Peyer's patch (tissue), 4 donors: ENCODE measurements at regions not wholly inside any gene's neighbourhood (a gene's known extent, or its start where the extent isn't known, plus 50 kb on each side); places are given as distances from the start of the nearest gene placed in this dataset.

ENCODE experiments used
- POLR2A ChIP-seq, 2 donors: fragments of 450-650 bp; IDR thresholded peaks; one replicate each; pipeline ENCODE4 v1.5.1; 2017; ENCODE audit warnings: antibody characterized with exemption in 2 of 2, mild to moderate bottlenecking in 2 of 2, moderate library complexity in 2 of 2
- TF ChIP-seq, protein P1 (sequence below), 6 experiments: fragments of 450-650 bp in 4 of 6; fragments of 200-600 bp in 2 of 6; sonication (generic) in 1 of 6; IDR thresholded peaks; one replicate each; pipeline ENCODE4 v1.5.1; 2017 to 2019; ENCODE audit warnings: antibody characterized with exemption in 6 of 6, mild to moderate bottlenecking in 3 of 6, moderate library complexity in 1 of 6

DNA sequence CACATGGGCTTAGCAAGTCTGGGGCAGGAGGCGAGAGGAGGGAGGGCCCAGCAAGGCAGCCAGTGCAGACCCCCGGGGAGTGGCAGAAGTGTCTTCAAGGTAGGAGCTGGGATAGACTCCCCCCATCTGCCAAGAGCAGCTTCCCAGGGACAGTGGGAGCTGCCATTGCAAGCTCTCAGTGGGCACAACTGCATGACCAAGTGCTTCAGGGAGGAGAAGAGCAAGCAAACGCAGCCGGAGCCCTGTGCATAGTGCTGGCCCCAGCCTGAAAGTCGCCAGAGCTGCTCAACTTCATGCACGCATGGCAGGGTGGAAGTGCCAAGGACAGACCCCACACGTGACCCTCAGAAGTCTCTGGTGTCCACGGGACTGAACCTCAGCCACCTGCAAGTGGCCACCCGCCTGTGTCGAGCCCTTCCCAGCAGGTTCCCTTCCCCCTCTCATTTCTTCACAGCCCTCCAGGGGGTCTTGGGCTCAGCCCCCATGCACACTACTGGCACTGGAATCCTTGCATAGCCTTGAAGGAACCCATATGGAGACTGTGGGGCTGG, 89.4 kb downstream of the PLXNA1 start:
- TF ChIP-seq, protein P1, sequence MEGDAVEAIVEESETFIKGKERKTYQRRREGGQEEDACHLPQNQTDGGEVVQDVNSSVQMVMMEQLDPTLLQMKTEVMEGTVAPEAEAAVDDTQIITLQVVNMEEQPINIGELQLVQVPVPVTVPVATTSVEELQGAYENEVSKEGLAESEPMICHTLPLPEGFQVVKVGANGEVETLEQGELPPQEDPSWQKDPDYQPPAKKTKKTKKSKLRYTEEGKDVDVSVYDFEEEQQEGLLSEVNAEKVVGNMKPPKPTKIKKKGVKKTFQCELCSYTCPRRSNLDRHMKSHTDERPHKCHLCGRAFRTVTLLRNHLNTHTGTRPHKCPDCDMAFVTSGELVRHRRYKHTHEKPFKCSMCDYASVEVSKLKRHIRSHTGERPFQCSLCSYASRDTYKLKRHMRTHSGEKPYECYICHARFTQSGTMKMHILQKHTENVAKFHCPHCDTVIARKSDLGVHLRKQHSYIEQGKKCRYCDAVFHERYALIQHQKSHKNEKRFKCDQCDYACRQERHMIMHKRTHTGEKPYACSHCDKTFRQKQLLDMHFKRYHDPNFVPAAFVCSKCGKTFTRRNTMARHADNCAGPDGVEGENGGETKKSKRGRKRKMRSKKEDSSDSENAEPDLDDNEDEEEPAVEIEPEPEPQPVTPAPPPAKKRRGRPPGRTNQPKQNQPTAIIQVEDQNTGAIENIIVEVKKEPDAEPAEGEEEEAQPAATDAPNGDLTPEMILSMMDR (IDR thresholded peaks at IDR 0.05): no peak
- TF ChIP-seq POLR2A (IDR thresholded peaks at IDR 0.05): no peak
